Small intestine (tissue), 7 donors: ENCODE measurements at regions not wholly inside any gene's neighbourhood (a gene's known extent, or its start where the extent isn't known, plus 50 kb on each side); places are given as distances from the start of the nearest gene placed in this dataset.

Experiments
- DNase-seq, 2 donors: peaks; one replicate each; pipeline versions ENCODE4 v3.0.0 to v3.0.0-alpha.2; 2013
- FAIRE-seq: peaks from 2 replicates; lab custom pipeline; 2012; peaks lifted over from hg19 to GRCh38; lab: Jason Lieb, UNC
- H3K27ac ChIP-seq, 3 donors: one replicate each; pipeline ENCODE4 v1.5.1; 2013; ENCODE audit warnings: low read length in 2 of 3, mild to moderate bottlenecking in 2 of 3, control low read depth in 1 of 3, inconsistent platforms in 1 of 3, low read depth in 1 of 3, moderate library complexity in 1 of 3
- H3K27me3 ChIP-seq, 3 donors: one replicate each; pipeline ENCODE4 v1.6.1; 2013; ENCODE audit warnings: low read length in 3 of 3, inconsistent platforms in 1 of 3; ENCODE audit not compliant: control insufficient read depth in 3 of 3, insufficient read depth in 3 of 3
- H3K36me3 ChIP-seq, 3 donors: one replicate each; pipeline ENCODE4 v1.6.1; 2013; ENCODE audit warnings: low read length in 3 of 3, inconsistent platforms in 1 of 3, low read depth in 1 of 3, mild to moderate bottlenecking in 1 of 3, moderate library complexity in 1 of 3; ENCODE audit not compliant: control insufficient read depth in 3 of 3, insufficient read depth in 2 of 3
- H3K4me1 ChIP-seq, 3 donors: one replicate each; pipeline ENCODE4 v1.6.1; 2013; ENCODE audit warnings: low read length in 2 of 3, inconsistent platforms in 1 of 3, low read depth in 1 of 3, mild to moderate bottlenecking in 1 of 3, moderate library complexity in 1 of 3; ENCODE audit not compliant: control insufficient read depth in 3 of 3, insufficient read depth in 2 of 3
- H3K4me3 ChIP-seq, 3 donors: one replicate each; pipeline ENCODE4 v1.5.1; 2013; ENCODE audit warnings: low read length in 3 of 3, control low read depth in 1 of 3, inconsistent platforms in 1 of 3, low read depth in 1 of 3, mild to moderate bottlenecking in 1 of 3, moderate library complexity in 1 of 3
- H3K9me3 ChIP-seq, 2 donors: one replicate each; pipeline ENCODE4 v1.6.1; 2013; ENCODE audit warnings: low read depth in 1 of 2, low read length in 1 of 2; ENCODE audit not compliant: control insufficient read depth in 2 of 2, insufficient read depth in 1 of 2
- WGBS, 3 donors: extraction: QIAGEN DNeasy Blood & Tissue Kit; methylation state at CpG; one replicate each; pipeline ENCODE4 v1.1.7; 2013; 5-methylcytosine and 5-hydroxymethylcytosine counted together
- donor health status: healthy with polysubstance abuse.
- donor health status: control.
- donor health status: control.
- donor health status: Bipolar disorder and iron deficiency.
- donor health status: healthy.

GRCh38 chr1:219478811-219479210 is 134.1 kb downstream of the ZC3H11B start:
- no peak for DNase-seq
- WGBS, 3 donors: 55 to 80% (median 65%) methylated on average over 3 of the region's 3 CpGs
- Histone ChIP-seq H3K36me3 (no peaks in the 10 kb centered on the region), H3K27ac (no peak overlapping the region), H3K4me1 (no peaks in the 10 kb centered on the region), H3K4me3 (no peak overlapping the region), H3K9me3 (no peaks in the 10 kb centered on the region), H3K27me3 (no peaks in the 10 kb centered on the region)
- FAIRE-seq: no peak

- H3K27me3 ChIP-seq: no peaks in the 10 kb centered on the region
- no peaks in the 10 kb centered on the region for H3K9me3 ChIP-seq
- no peak overlapping the region for H3K27ac ChIP-seq
- FAIRE-seq: no peak
- H3K36me3 ChIP-seq: no peaks in the 10 kb centered on the region
- H3K4me3 ChIP-seq: no peak overlapping the region
- WGBS, 3 donors: 54 to 77% (median 65%) methylated on average over 4 of the region's 4 CpGs
- no peaks in the 10 kb centered on the region for H3K4me1 ChIP-seq
- DNase-seq: no peak
Observed at GRCh38 chr1:219477861-219478260, 135.0 kb downstream of the ZC3H11B start.

GRCh38 chr1:219476716-219477115 is 136.2 kb downstream of the ZC3H11B start:
- no peaks in the 10 kb centered on the region for H3K4me1 ChIP-seq
- DNase-seq (no peak), FAIRE-seq (no peak)
- H3K9me3 ChIP-seq: no peaks in the 10 kb centered on the region
- H3K4me3 ChIP-seq: no peak overlapping the region
- 83 to 96% (median 90%) methylated on average over 1 of the region's 1 CpG for WGBS, 3 donors
- H3K27ac ChIP-seq: no peak overlapping the region
- H3K36me3 ChIP-seq: no peaks in the 10 kb centered on the region
- no peaks in the 10 kb centered on the region for H3K27me3 ChIP-seq

- WGBS, 3 donors: 41 to 70% (median 69%) methylated on average over 2 of the region's 2 CpGs
- no peaks in the 10 kb centered on the region for H3K9me3 ChIP-seq
- no peak for FAIRE-seq
- H3K36me3 ChIP-seq: no peaks in the 10 kb centered on the region
- H3K27ac ChIP-seq: no peak overlapping the region
- no peak for DNase-seq
- no peak overlapping the region for H3K4me3 ChIP-seq
- no peaks in the 10 kb centered on the region for H3K4me1 ChIP-seq
- no peaks in the 10 kb centered on the region for H3K27me3 ChIP-seq
Observed at GRCh38 chr1:219476116-219476515, 136.8 kb downstream of the ZC3H11B start.

GRCh38 chr1:219472596-219472995 is 140.3 kb downstream of the ZC3H11B start:
- FAIRE-seq: no peak
- no peaks in the 10 kb centered on the region for H3K36me3 ChIP-seq
- H3K27ac ChIP-seq: no peak overlapping the region
- no peaks in the 10 kb centered on the region for H3K27me3 ChIP-seq
- WGBS, 3 donors: 64 to 83% (median 72%) methylated on average over 2 of the region's 2 CpGs
- no peak for DNase-seq
- no peaks in the 10 kb centered on the region for H3K9me3 ChIP-seq
- H3K4me1 ChIP-seq: no peaks in the 10 kb centered on the region
- H3K4me3 ChIP-seq: no peak overlapping the region

GRCh38 chr1:219467524-219467923 is 145.4 kb downstream of the ZC3H11B start:
- Histone ChIP-seq H3K36me3 (no peaks in the 10 kb centered on the region), H3K4me1 (no peaks in the 10 kb centered on the region), H3K27me3 (no peaks in the 10 kb centered on the region), H3K9me3 (no peaks in the 10 kb centered on the region), H3K4me3 (no peak overlapping the region), H3K27ac (no peak overlapping the region)
- 75 to 81% (median 79%) methylated on average over 2 of the region's 2 CpGs for WGBS, 3 donors
- FAIRE-seq (no peak), DNase-seq (no peak)

- no peaks in the 10 kb centered on the region for H3K4me1 ChIP-seq
- H3K36me3 ChIP-seq: no peaks in the 10 kb centered on the region
- no peak overlapping the region for H3K27ac ChIP-seq
- FAIRE-seq (no peak), DNase-seq (no peak)
- H3K9me3 ChIP-seq: no peaks in the 10 kb centered on the region
- no peak overlapping the region for H3K4me3 ChIP-seq
- H3K27me3 ChIP-seq: no peaks in the 10 kb centered on the region
Observed at GRCh38 chr1:219466766-219467165, 146.1 kb downstream of the ZC3H11B start.

GRCh38 chr1:219465212-219466093 is 147.5 kb downstream of the ZC3H11B start:
- Histone ChIP-seq H3K36me3 (no peaks in the 10 kb centered on the region), H3K27ac (no peak overlapping the region), H3K4me1 (no peaks in the 10 kb centered on the region), H3K27me3 (no peaks in the 10 kb centered on the region), H3K4me3 (no peak overlapping the region), H3K9me3 (no peaks in the 10 kb centered on the region)
- WGBS, 3 donors: 87 to 89% (median 89%) methylated on average over 7 of the region's 7 CpGs
- no peak for DNase-seq
- FAIRE-seq: no peak

GRCh38 chr1:219463636-219464035 is 149.3 kb downstream of the ZC3H11B start:
- Histone ChIP-seq H3K4me3 (no peak overlapping the region), H3K27me3 (no peaks in the 10 kb centered on the region), H3K9me3 (no peaks in the 10 kb centered on the region), H3K4me1 (no peaks in the 10 kb centered on the region), H3K27ac (no peak overlapping the region), H3K36me3 (no peaks in the 10 kb centered on the region)
- FAIRE-seq (no peak), DNase-seq (no peak)
- 72 to 79% (median 78%) methylated on average over 4 of the region's 4 CpGs for WGBS, 3 donors
